HG03457 (cell line): ENCODE measurements at regions not wholly inside any gene's neighbourhood (a gene's known extent, or its start where the extent isn't known, plus 50 kb on each side); places are given as distances from the start of the nearest gene placed in this dataset.

ENCODE experiments used
- ATAC-seq: cut with Tn5 transposase; IDR thresholded peaks from one replicate; pipeline ENCODE4 v1.9.1; 2021; ENCODE audit warnings: moderate number of reproducible peaks; ENCODE audit not compliant: unreplicated experiment

DNA sequence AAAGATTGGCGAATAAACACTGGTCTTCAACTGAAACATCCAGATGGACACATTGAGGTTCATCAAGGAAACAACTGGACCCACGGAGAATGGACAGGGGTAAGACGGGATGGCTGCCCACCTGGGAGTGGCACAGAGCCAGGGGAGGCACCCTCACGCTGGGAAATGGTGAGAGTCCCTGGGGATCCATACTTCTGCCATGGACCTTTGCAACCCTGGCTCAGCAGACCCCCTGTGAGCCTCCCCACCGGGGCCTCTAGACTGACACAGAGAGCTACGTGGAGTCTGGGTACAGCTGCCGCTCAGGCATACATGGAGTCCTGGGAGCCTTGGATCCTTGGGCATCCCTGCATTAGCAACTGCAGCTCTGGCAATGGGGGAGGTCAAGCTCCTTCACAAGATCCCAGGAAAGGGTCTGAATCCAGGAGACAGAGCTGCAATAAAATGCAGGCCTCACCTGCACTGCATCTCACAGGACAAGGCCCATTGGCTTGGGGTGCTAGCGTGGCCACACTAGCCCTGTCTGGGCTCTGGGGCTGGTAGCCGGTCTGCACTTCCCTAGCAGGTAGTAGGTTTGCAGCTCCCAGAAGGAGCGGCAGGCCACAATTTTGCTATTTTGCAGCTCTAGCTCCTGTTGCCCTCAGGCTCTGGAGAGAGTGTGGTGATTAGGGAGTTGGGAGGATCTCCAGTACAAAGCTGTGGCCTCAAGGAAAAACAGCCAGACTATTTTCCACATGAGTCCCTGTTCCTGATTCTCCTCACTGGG is 496.4 kb upstream of the LRRC4C start:
- ATAC-seq: no peak

DNA sequence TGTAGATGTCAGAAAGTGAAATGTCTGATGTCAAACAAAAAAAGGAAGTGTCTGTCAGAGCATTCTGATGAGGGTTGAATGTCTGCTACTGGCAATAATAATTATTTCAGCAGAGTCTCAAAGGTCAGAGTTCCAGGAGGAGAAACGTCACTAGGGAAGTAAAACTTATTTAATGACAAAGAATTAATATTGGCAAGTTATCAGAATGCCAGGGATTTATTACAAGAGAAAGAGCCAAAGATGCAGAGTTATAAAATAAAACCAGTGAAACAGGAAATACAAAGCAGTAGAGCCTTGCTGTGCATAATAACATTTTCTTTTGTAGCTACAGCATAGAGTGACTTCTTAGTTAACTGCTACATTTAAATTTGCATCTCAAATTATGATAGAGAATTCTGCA is 504.0 kb upstream of the LRRC4C start:
- no peak for ATAC-seq

DNA sequence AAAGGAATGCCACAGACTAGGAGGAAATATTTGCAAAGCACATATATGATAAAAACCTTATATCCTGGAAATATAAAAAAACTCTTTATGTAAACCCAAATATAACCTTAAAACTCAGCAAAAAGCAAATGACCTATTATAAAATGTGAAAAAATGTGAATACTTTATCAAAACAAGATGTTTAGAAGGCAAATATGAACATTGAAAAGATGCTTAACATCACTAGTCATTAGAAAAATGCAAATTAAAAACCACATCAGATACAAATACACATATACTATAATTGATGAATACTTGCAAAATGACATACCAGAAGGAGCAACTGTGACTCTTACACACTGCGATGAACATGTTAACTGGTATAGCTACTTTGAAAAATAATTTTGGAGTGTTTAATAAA is 511.2 kb upstream of the LRRC4C start:
- ATAC-seq: no peak

DNA sequence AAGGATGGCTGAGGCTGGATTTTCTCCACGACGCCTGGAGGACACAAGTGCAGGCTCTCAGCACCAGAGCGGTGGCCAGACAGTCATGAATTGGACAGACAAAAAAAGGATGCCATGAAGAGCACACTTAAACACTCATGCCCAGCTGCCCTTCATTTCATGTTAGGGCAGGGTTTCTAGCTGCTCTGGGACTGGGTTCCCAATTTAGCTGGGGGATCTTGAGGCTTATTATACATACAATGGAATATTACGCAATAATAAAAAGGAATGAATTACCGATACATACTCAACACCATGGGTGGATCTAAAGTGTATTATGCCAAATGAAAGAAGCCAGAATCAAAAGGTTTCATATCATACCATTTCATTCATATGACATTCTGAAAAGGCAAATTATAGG is 512.1 kb upstream of the LRRC4C start:
- ATAC-seq: no peak

DNA sequence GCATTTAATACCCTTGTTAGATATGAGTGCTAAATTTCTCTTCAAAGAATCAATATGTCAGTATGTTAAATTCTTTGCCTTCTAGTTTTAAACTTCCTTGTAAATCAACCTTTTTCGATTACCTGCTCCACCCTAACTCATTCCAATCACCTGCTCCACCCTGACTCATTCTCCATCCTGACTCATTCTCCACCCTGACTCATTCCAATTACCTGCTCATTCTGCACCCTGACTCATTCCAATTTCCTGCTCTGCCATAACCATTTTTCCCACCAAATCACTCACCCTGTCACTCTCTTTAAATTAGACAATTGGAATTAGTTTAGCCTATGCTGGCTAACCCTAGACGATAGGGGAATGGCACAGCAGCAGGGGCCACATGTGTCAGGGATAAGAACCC is 519.5 kb upstream of the LRRC4C start:
- no peak for ATAC-seq

DNA sequence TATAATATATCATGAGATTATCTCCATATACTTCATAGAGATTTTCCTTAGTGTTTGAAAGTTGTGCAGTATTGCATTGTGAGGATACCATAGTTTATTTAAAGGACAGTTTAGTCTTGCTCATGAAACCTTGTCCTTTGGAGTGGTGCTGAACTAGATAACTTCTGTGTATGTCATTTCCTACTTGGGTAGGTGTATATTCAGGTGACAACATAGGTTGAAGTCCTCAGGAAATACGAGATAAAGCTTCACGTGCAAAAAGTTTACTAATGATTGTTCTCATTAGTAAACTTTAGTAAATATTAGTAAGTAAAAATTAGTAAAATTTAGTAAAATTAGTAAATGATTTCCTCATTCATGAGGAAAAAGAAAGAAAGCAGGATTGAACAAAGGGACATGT is 521.3 kb upstream of the LRRC4C start:
- ATAC-seq: no peak

DNA sequence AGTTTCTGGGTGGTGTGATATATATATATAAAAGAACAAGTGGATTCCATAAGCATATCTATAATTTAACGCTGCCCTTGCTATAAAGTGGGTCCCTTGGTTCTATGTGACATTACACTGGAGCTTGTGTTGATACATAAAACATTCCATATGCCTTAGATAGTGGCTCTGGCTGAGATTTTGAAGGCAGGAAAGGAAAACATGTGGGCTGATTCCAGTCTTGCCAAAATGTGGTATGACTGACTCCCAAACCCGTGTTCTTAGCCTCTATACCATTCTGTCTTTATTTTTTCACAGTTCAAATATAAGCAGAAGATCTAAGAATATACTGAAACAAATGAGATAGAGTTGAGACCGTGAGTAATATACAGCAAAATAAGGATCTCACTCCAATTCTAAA is 522.8 kb upstream of the LRRC4C start:
- ATAC-seq: no peak

DNA sequence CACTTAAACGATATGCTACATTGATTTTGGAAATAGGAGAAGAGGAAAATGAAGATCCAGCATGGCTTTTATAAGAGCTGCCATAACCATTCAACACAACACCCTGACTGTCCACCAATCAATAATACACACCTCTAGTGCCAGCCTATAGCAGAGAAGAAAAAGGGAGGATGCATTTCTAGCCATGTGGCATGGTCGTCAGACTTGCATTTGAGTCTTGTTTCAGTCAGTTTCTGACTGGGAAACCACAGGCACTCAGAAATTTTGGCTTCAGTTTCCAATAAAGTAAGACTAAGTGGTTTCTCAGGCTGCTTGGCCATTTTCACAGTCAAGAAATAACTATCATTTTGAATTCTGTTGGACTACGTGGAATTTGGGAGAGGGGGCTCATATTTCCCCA is 523.5 kb upstream of the LRRC4C start:
- ATAC-seq: no peak

DNA sequence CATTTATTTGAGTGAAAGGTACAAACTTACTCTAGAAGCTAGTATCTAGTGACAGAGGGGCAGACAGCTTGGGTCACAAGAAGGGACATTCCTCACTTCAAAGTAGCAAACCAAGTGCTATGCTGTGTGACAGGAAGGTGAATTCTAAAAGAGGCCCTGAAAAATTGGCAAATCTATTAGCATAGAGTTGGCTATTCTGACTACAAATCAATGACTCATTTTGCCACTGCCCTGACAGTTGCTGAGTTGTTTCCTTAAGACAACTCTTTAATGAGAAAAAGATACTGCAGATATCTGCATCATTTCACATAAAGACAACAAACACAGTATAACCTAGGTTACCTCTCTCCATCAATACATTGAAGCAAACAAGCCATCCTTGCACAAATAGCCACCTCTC is 524.0 kb upstream of the LRRC4C start:
- ATAC-seq: no peak

DNA sequence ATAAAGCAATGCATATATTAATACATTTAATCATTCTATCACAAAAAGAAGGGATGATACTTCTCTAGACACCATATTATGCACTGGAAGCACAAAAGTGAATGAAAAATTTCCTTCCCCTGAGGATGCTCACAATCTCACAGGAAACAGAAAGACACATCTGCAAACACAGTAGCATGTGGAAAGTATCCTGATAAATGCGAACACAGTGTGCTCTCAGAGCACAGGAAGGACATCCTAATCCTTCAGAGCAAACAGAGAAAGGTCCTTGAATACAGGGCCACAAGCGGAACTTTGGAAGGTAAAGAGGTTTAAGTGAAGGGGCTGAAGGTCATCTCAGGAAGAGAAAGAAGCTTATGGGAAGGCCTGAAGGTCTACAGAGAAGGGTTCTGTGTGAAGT is 524.6 kb upstream of the LRRC4C start:
- no peak for ATAC-seq

DNA sequence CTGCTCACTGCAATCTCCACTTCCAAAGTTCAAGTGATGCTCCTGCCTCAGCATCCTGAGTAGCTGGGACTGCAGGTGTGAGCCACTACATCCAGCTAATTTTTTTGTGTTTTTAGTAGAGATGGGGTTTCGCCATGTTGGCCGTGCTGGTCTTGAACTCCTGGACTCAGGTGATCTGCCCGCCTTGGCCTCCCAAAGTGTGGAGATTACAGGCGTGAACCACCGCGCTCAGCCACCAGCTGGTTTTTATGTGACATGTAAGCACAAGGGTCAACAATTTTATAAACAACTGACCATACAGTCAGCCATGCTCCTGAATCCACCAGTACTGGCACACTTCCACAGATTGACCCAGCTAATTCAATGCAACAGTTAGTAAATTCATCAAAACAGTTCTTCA is 526.3 kb upstream of the LRRC4C start:
- ATAC-seq: no peak

DNA sequence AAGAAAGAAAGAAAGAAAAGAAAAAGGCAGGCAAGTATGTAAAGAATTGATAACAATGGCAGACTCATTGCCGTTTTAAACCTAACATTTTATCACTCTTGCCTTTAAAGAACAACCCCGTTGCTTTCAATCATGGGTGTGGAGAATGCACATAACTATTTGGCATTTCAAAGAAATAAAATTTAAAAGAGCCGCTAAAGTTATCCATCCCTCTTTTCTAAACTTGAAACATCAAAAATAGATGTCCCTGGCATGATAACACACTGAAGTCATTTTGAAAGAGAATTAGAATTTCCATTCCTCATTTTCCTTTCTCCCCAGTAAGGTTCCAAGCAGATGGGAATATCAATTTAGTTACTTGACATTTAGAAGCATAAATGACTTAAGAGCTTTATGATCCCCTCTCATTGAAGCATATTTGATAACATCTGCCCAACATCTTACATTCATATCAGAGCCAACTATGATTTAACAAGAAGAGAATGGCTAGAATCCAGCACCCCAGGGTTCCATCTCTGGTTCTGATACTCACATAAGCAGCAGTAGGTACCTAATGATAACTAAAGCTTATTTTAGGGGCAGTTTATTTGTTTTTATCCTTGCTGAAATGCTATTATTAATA is 529.6 kb upstream of the LRRC4C start:
- no peak for ATAC-seq

DNA sequence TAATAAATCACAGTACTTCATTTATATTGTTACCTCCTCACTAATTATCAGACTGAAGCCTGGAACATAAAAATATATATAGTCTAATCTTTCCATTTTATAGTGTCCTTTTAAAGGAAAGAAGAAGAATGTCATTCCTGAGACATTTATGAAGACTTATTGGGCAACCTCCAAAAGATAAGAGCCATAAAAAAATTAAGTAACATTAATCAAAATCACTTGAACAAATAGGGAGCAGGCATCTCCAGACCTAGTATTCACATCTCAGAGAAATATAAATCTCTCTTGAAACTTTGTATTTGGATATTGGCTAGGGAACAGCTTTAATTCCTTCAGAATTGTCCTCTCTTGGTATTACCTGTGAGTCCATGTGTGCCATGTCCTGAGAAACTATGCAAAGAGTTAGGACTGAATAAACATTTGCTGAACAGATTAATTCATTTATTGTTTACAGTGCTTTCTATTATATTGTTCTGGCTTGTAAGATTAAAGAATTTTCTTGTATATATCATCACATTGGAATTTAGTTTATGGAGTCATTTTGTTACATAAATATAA is 530.5 kb upstream of the LRRC4C start:
- no peak for ATAC-seq

DNA sequence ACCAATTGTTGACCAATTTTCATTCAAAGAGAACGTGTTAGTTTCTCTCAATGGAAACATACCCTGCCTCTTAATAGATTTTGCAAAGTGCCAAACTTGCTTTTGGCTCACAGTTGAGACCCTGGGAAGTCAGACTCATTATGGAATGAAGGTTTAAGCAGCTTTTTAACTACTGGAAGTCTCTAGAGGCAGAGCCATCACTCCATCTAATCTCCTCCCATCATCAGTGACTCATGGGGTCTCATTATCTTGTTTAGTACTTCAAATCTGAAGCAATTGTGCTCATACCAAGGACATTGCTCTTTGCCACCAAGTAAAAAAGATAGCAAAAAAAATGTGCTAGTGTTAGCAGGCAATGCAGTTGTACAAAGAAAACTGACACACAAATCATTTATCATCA is 537.1 kb upstream of the LRRC4C start:
- no peak for ATAC-seq

DNA sequence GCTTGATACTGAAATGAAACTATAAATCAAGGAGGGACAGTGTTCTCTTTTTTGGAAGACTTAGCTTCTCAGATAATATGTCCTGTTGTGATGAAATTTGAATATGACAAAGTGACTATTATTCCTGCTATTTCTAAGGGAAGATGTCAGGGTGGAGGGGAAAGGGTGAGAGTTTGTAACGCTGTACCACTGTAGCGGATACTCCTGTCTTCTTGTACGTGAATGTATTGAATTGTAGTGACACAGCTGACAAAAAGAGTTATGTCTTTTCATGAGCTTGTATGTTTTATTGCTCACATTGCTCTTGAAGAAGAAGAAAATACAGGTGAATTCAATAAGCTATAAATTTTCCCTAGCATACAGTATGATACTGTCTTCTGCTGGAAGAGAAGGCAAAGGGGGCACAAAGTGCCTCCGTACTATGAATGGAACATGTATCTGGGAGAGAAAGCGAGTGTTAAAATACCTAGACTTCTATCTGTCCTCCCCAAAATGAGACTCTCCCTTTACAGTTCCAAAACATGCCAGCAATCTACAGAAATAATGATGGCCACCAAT is 538.5 kb upstream of the LRRC4C start:
- no peak for ATAC-seq

DNA sequence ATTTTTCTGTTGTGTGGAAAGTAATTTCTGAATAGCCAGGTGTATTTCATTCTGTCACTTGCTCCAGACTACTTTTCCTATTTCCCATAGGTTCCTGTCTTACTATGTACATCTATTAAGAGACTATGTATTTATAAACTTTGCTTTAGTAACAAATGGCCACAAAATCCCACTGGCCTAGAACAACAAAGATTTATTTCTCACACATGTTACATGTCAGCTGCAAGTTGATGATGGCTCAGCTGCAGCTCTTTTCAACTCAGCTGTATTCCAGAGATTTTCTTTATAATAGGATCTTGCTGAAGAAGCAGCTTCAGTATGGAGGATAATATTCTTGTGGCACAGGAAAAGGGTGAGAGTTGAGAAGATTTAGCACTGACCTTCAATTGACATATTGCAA is 539.6 kb upstream of the LRRC4C start:
- no peak for ATAC-seq

DNA sequence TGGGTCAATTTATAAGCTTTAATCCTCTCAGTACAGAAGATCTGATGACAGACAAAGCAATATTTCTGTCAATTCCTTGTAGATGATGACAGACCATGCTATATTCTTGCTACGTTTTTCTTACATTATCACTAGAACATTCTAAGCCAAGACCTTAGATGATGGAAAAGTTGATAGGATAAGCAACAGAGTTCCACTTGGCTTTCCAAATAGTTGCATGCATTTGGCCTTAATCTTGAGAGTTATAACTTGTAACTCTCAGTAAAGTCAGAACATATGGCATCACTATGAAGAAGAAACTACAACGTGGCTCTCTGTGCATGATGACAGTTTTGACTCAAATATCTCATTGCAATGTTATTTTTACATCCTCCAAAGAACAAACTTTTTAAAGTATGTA is 544.3 kb upstream of the LRRC4C start:
- ATAC-seq: no peak

DNA sequence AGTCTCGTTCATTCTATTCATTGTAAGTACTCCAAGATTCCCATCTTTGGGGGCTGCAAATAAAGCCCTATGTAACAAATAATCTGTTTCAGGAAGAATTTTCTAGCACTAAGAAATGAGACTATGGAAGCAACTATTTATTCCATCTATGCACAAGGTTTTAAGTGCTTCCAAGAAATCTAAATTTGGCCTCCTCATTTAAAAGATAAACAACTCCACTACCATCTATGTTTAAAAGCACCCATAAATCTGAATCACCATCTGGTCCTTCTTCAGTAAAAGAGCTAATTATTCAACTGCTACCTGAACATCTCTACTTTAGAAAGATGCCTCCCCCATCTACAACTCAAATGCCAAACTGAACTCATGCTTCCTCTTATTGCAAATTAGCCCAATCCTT is 547.3 kb upstream of the LRRC4C start:
- ATAC-seq: no peak

DNA sequence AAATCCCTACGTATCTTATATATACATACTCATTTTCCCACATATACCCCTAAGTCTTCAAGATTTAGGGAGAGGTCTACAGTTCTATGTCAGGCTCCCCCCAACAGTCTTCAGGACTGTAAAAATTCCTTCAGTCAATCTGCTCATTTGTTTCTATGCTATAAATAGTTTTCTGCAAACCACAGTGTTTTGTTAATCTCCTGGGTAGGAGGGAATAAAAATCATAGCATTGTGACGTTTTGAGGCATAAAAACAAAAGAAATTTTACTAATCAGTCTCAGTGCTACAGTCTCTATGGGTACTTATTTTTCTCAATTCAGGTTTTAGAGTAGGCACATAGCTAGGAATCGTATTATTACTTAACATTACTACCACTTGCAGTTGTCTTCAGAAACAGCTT is 552.8 kb upstream of the LRRC4C start:
- no peak for ATAC-seq

DNA sequence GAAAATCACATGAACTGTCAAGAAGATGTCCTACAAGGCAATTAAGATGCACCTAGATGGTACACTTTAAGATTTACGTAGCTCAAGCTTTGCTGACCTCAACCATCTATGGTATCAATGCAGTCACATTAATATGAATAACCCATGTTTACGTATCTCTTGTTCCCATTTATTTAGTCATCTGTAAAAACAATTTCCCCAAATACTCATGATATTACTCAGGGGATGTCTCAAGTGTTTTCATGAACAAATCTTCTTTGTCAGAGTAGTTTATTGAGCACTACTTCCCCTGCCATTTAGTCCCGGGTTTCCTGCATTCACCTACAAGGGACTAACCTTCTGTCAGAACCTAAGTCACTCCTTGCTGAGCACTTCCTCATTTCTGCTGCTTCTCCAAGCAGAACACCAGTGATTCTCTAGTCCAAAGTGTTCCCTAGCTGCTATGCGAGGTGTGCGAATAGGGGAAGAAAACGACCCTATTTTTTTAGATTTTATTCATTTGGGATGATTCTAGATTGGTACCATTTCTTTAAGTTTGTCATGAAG is 554.3 kb upstream of the LRRC4C start:
- ATAC-seq: no peak

DNA sequence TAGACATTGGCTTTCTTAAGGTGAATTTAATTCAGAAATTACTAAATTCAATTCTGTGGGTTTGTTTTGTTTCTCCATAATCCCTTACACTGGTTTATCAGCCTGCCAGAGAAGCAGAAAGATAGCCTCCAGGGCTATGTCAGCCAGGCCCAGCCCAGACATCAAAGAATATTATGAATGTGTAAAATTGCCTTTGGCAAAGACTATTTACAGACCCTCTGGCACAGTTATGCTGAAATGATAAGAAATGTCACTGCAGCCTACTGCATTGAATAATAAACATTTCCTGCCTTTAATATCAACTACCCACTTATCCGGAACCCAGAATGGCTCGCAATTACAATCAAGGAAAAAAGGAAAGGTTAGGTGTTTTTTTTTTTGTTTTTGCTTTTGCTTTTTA is 562.5 kb upstream of the LRRC4C start:
- ATAC-seq: no peak

DNA sequence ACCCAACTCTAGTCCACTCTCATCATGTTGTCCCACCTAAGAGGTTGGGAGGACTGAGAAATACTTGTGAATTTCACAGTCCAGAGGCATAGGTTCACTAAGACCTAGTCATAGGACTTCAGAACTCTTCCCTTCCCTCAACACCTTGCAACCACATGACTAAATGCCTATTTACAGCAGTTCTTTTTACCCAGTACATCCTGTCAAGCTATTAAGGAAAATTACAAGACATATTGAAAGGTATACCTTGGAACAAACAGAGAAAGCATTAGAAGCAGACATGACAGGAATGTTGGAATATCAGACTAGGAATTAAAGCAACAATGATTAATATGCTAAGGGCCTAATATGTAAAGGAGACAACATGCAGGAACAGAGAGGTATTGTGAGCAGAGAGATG is 563.8 kb upstream of the LRRC4C start:
- no peak for ATAC-seq
